Left renal cortex interstitium (tissue), 4 donors: ENCODE measurements at regions not wholly inside any gene's neighbourhood (a gene's known extent, or its start where the extent isn't known, plus 50 kb on each side); places are given as distances from the start of the nearest gene placed in this dataset.
"Not testable (repeated sequence)": the region's sequence is repeated elsewhere in the genome, so short reads cannot be mapped to it uniquely, and the experiment has no call there.

Source experiments
- DNase-seq, 4 donors: peaks; one replicate each; pipeline ENCODE4 v3.0.0-alpha.2; 2013; ENCODE audit warnings: low read depth in 4 of 4, low spot score in 2 of 4, missing footprints in 1 of 4

GRCh38 chr19:27736225-27736624 lies 1476.7 kb downstream of the UQCRFS1 start:
- DNase-seq = no peak

- DNase-seq = no peak
Measured at GRCh38 chr19:27735314-27735713, 1477.6 kb downstream of the UQCRFS1 start.

GRCh38 chr19:27734496-27735220 lies 1478.3 kb downstream of the UQCRFS1 start:
- no peak for DNase-seq

- DNase-seq = no peak
Measured at GRCh38 chr19:27733551-27734266, 1479.2 kb downstream of the UQCRFS1 start.

GRCh38 chr19:27729332-27729731 lies 1483.6 kb downstream of the UQCRFS1 start:
- no peak for DNase-seq

- DNase-seq = no peak
Measured at GRCh38 chr19:27722625-27723024, 1490.3 kb downstream of the UQCRFS1 start.

GRCh38 chr19:27720155-27720554 lies 1492.8 kb downstream of the UQCRFS1 start:
- DNase-seq = no peak

- DNase-seq = no peak
Measured at GRCh38 chr19:27719034-27719433, 1493.9 kb downstream of the UQCRFS1 start.

GRCh38 chr19:27718234-27718633 lies 1494.7 kb downstream of the UQCRFS1 start:
- DNase-seq = no peak

- DNase-seq = no peak
Measured at GRCh38 chr19:27717825-27718224, 1495.1 kb downstream of the UQCRFS1 start.

- no peak for DNase-seq
Measured at GRCh38 chr19:27716922-27717321, 1496.0 kb downstream of the UQCRFS1 start.

- DNase-seq = no peak
Measured at GRCh38 chr19:27714857-27715256, 1498.1 kb downstream of the UQCRFS1 start.

- no peak for DNase-seq
Measured at GRCh38 chr19:27709496-27709895, 1503.5 kb downstream of the UQCRFS1 start.

- DNase-seq = not testable (repeated sequence)
Measured at GRCh38 chr19:27708986-27709385, 1504.0 kb downstream of the UQCRFS1 start.

- not testable (repeated sequence) for DNase-seq
Measured at GRCh38 chr19:27707026-27707425, 1505.9 kb downstream of the UQCRFS1 start.

- no peak for DNase-seq
Measured at GRCh38 chr19:27705896-27706295, 1507.1 kb downstream of the UQCRFS1 start.

- no peak for DNase-seq
Measured at GRCh38 chr19:27694361-27695055, 1518.4 kb downstream of the UQCRFS1 start.

- no peak for DNase-seq
Measured at GRCh38 chr19:27691991-27692390, 1521.0 kb downstream of the UQCRFS1 start.

- DNase-seq = no peak
Measured at GRCh38 chr19:27689734-27690241, 1523.2 kb downstream of the UQCRFS1 start.

- no peak for DNase-seq
Measured at GRCh38 chr19:27684293-27684692, 1528.7 kb downstream of the UQCRFS1 start.

- DNase-seq = no peak
Measured at GRCh38 chr19:27681972-27682371, 1531.0 kb downstream of the UQCRFS1 start.
